NOMO-1 treated with DMSO at 0.1 percent for 48 hours (cell line): ENCODE measurements at regions not wholly inside any gene's neighbourhood (a gene's known extent, or its start where the extent isn't known, plus 50 kb on each side); places are given as distances from the start of the nearest gene placed in this dataset.
"Not testable (repeated sequence)": the region's sequence is repeated elsewhere in the genome, so short reads cannot be mapped to it uniquely, and the experiment has no call there.

Experiments used
- DNase-seq: peaks from one replicate; lab custom pipeline; 2025; ENCODE audit not compliant: unreplicated experiment; lab: John Stamatoyannopoulos, UW

- not testable (repeated sequence) for DNase-seq
These were observed 274.9 kb upstream of the KIAA1217 start for GRCh38 chr10:23934023-23934422.

DNA sequence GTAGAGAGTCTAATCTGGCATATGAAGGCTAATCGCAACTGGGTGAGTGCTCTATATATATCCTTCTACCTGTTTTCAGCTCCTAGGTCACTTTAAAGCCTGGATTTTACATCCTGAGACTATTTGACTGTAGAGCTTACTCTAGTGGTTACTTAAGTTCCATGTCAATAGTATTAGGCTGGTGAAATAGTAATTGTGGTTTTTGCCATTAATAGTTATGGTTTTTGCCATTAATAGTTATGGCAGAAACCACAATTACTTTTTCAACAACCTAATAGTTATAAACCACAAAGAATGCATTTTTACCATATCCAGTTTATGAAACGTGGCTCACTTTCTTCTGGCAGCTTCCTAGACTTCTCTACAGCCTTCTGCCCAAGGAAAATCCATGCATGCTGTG is 263.1 kb upstream of the KIAA1217 start:
- no peak for DNase-seq

DNA sequence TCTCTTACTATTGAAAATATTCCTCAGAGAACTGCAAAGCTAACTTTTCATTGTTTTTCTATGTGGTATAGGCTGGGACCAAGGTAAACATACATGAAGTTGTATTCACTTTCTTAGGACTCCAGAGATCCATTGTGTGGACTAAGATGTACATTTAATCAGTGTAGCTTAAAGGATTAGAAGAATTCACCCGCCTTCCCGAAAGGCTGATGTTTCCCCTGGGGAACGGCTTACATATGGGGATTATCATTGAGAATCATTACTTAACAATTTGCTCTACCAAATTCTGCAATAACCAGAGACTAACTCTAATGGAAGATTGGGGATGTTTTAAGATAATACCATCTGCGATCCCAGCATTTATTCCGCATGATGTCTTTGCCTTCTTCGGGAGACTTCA is 257.1 kb upstream of the KIAA1217 start:
- DNase-seq, result no peak

DNA sequence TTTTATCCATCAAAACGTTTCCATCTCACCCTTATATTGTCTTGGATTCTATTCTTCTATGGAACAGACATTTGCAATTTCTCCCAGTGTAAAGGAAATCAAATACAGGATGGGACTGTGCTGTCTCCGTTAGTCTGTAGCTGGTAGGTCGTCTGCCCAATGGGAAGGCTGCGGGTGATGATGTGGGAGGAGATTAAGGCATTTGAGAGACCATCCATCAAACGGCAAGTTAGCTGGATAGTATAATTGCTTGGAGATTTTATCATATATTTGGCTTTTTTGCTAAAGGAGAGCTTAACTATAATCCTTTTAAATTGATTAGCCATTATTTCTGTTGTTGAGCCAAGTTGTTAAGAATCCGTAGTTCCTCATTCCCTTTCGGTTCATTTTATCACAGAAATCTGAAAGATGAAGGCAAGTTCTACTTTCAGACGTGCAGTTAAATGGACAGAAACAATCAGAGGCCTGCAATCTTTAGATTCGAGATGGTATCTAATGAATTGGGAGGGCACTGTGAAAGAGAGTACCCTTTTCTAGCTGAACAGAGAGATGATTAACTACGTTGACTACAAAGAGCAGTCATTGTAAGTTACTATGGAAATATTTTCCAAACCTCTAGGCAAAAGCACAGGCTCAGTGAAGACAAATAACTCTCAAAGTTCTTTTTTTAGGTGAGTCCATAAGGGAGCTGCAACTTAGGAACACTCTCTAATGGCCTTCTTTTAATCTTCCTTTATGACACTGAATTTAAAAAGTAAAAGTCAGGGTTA is 253.3 kb upstream of the KIAA1217 start:
- no peak for DNase-seq

DNA sequence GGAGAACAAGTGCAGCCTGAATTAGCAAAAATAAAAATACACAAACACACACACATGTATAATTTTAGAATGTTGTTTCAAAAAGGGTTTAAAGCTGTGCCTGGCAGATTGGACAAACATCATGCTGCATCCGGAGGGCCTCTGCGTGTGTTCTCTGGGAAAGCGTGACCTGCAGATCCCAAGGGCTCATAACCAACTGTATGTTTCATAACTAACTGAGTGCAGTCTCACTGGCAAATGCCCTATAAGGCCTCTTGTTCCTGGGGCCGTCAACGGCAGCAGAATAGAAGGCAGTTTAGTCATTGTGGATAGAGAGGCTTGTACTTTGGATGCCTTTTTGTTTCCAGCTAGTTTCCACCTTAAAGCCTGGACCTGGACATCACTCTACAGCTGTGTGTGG is 243.8 kb upstream of the KIAA1217 start:
- DNase-seq, result no peak

GRCh38 chr10:23965880-23966279 is 243.1 kb upstream of the KIAA1217 start:
- no peak for DNase-seq

- no peak for DNase-seq
These were observed 242.4 kb upstream of the KIAA1217 start for GRCh38 chr10:23966504-23967051.

- DNase-seq, result peak; percentile 82
These were observed 240.6 kb upstream of the KIAA1217 start for GRCh38 chr10:23968301-23968700.

GRCh38 chr10:23974746-23975272 is 234.1 kb upstream of the KIAA1217 start:
- no peak for DNase-seq

DNA sequence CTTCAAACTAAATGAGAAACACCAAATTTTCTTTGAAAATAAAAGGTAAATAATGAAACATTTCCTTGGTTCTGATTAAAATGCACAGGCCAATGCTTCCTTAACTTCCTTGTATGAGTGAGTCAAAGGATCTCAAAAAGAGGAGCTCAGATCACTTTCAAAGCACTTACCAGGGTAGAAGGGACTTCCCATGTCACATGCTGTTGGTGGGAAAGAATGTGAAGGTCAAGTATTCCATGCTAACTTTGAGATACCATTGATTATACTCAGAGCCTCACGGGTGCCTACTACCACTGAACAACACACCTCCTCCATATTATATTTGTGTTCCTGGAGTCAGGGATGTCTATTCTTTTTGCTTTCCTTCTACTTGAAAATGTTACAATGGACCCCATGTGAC is 233.5 kb upstream of the KIAA1217 start:
- no peak for DNase-seq

DNA sequence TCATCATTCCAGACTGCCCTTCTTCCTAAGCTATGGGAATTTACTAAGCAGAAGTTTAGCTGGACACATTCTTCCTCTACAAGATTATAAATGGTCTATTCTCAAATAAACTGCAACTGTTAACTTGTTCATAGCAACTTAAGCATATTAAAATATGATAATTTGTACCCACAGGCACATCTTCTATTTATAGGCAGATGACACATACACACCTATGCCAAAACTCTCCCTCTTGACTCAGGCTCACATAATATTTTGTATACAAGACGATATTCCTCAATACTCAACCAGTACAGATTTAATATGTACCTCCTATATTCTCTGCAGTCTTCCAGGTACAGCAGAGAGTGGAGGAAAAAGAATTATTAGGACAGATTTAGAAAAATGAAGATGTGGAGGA is 232.7 kb upstream of the KIAA1217 start:
- no peak for DNase-seq

DNA sequence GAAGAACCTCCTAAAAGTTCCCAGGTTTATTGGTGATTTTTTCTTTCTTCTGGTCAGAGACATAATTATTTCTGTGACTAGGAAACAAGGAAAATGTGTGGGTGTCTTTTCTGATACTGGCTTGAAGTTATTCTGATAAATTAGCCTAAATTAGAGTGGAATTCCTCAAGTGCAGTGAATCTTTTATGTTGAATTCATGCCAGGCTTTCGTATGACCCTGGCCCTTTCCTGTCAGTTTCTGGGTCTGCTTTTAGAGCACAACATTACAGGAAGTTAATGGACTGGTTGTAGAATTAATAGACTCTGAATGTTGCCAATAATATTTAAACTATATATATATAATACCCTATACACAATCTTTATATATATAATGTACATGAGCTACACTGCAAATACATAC is 230.6 kb upstream of the KIAA1217 start:
- no peak for DNase-seq

- no peak for DNase-seq
These were observed 228.8 kb upstream of the KIAA1217 start for GRCh38 chr10:23980094-23980493.

DNA sequence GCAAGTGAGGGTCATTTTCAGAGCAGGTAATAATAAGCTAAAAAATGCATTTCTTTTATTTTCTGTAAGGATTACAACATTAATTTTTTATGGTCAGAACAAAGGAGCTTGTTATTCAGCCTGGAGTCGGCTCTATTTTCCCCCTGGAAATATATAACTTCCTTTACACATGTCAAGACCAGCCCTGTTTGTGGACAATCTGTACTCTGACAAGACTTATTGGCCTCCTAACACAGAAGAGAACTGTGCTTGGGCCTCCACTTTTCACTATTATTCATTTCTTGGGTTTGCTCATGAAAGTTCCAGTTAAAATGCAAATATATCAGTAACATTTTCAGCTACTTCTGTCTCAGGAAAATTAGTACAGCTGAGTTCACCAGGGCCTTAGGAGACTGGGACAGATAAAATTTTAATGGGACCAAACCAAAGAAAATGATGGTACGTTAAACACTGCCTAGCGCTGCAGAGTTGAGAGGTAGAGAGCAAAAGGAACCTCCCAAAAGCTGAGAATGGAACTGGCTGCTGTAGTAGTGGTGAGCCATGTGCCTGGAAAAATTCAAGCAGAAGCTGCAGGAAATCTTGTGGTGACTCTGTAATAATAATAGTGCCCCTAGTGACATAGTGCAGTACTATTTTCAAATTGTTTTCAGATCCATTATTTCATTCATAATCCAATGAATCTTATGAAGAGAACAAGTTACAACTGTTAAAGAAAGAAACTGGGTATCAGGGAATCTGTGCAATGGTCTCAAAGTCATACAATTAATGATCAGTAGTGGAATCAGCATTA is 227.2 kb upstream of the KIAA1217 start:
- no peak for DNase-seq

DNA sequence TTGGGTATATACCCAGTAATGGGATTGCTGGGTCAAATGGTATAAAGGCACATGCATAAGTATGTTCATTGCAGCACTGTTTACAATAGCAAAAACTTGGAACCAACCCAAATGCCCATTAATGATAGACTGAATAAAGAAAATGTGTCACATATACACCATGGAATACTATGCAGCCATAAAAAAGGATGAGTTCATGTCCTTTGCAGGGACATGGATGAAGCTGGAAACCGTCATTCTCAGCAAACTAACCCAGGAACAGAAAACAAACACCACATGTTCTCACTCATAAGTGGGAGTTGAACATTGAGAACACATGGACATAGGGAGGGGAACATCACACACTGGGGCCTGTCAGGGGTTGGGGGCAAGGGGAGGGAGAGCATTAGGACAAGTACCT is 224.5 kb upstream of the KIAA1217 start:
- not testable (repeated sequence) for DNase-seq

- no peak for DNase-seq
These were observed 220.9 kb upstream of the KIAA1217 start for GRCh38 chr10:23988006-23988405.

- peak; percentile 34 for DNase-seq
These were observed 214.4 kb upstream of the KIAA1217 start for GRCh38 chr10:23994459-23995046.

DNA sequence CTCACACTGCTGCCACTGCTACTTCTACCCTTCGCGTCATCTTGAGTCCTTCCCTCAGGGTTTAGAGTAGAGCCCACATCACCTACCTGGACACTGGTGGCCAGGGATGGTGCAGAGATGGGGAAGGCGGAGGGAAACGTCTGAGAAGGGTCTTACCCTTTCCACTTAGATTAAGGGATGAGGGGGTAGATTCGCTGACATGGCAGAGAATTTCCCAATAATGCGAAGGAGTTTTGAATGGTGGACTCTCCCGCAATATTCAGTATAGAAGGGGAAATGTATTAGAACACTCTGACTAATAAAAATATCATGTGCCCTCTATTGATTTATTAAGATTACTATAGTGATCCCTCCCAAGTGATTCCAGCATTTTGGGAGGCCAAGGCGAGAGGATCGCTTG is 209.5 kb upstream of the KIAA1217 start:
- no peak for DNase-seq

- DNase-seq, result no peak
These were observed 208.6 kb upstream of the KIAA1217 start for GRCh38 chr10:24000271-24000813.

GRCh38 chr10:24006741-24007140 is 202.2 kb upstream of the KIAA1217 start:
- DNase-seq, result no peak

DNA sequence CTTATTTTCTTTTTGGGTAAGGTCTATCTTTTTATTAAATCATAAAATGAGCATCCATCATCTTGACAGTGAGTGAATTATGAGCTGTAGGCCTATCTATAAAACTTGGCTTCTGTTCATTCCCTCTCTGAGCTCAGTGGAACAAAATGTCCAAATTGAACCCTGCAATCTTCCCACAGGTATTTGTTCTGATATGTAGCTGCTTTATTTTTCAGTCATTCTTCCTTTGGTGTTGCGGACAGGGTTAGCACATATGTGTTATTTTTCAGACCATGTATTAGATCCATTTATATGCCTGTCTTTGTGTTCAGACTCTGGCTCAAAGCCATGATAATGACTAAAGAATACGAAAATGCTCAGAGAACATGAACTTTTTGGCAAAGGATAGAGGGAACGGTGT is 201.6 kb upstream of the KIAA1217 start:
- no peak for DNase-seq
